Astrocyte of the hippocampus (primary cell): ENCODE measurements at regions not wholly inside any gene's neighbourhood (a gene's known extent, or its start where the extent isn't known, plus 50 kb on each side); places are given as distances from the start of the nearest gene placed in this dataset.

ENCODE experiments used
- DNase-seq: peaks from one replicate; pipeline ENCODE4 v3.0.0; 2011; ENCODE audit warnings: low read depth, low spot score

DNA sequence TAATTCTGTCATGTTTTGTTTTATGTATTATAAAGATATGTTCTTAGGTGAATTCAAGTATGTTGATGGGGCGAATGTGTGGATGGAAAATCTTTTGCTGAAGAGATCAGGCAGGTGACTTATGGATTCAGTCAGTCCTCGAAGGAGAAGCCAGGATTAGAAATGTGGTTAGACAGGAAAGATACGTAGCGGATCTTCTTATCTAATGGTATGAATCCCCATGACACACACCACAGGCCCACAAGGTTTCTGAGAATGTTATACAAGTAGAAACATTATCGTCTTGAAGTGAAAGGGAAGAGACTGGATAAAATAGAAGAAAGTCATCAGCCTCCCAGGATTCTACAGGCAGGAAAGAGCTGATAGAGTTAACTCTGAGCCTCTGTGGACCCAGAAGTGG lies 69.0 kb upstream of the RFXAP start:
- DNase-seq = no peak

DNA sequence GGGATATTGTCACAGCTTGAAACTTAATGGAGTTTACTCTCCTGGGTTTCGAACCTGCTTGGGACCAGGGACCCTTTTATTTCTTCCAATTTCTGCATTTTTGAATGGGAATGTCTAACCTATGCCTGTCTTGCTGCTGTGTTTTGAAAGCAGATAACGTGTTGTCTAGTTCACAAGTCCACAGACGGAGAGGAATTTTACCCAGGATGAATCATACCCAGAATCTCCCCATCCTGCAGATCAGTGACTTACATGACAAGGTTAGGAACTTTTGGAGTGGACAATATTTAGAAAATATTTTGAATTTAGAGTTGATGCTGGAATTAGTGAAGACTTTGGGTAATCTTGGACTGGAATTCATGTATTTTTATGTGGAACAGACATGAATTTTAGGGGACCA lies 68.6 kb upstream of the RFXAP start:
- no peak for DNase-seq

DNA sequence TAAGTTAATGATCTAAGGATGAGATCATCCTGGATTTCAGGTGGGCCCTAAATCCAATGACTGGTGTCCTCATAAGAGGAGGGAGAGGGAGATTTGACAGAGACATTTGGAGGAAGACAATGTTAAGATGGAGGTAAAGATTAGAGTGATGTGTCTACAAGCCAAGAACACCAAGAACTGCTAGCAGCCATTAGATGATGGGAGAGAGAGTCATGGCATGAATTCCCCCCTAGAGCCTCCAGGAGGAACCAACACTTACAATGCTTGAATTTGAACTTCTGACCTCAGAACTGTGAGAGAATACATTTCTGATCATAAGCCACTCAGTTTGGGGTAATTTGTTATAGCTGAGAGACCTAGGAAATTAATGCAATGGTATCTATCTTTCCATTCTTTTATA lies 68.1 kb upstream of the RFXAP start:
- DNase-seq = no peak

DNA sequence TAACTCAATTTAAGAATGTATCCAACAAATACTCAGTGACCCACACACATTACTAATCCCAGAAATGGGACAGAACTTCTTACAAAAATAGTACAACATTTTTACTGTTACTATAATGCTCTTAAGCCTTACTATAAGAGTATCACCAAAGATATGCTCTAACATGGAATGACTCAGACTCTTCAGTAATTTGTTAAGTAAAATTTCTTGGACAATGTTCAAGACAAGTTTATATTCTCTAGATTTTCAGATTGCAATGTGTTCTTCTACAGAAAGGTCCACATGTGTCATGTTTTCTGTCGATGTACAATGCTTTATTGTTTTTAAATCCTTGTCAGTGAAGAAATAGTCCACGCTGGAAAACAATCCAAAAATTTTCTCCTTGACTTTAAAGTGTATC lies 66.3 kb upstream of the RFXAP start:
- no peak for DNase-seq

DNA sequence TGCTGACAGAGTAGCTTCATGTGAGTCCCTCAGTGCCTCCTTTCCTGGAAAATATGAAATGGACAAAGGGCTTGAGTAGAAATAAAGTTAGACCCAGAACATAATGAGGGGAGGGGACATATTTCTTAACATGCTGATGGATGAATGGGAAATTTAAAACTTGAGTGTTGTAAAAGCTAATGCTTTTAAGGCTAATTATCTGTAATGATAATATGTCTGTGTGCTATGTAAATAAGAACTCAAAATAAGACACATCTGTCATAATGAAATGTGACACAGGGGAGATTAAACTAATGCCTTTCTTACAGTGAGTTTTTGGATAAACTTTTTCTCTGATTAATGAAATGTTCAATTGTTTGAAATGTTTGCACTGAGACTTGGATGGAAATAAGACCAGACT lies 65.8 kb upstream of the RFXAP start:
- DNase-seq = no peak

DNA sequence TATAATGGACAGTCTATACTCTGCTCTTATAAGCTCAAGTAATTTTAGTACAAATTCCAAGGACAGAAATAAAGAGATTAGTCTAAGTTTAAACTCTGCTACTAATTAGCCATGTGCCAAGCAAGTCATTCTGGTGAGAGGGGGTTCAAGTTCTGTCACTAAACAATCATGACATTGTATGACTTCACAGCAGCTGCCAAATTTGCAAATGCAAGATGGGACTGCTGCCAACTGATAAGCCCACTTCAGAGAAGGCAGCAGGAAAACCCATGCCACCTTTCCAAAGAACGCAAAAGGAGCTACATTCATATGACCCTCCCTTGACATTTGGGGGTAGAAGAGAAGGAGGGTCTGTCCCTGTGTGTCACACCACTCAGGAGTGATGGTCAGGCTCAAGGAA lies 60.7 kb upstream of the RFXAP start:
- peak; percentile 31 for DNase-seq

DNA sequence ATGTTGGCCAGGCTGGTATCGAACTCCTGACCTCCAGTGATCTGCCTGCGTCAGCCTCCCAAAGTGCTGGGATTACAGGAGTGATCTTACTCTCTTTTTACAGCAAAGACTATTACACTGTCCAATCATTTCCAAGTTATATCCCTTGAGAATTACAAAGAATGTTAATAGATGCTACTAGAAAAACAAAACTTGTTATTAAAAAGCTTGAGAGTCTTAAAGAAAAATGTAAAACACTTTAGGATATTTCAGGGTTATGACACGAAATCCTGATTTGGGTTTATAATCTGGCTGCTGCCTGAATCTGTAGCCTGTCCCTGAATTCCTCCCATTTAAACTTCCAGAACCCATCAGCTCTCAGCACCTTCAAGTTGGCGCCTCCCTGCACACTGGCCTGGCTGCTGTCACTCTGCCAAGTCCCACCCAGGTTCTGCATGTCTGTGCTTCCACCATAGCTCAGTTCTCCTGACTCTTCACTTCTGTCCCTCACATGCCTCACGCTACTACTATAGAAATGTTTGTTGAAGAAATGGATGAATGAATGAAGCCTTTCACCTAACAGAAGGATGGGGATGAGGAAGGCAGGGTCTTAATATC lies 55.8 kb upstream of the RFXAP start:
- DNase-seq = no peak

DNA sequence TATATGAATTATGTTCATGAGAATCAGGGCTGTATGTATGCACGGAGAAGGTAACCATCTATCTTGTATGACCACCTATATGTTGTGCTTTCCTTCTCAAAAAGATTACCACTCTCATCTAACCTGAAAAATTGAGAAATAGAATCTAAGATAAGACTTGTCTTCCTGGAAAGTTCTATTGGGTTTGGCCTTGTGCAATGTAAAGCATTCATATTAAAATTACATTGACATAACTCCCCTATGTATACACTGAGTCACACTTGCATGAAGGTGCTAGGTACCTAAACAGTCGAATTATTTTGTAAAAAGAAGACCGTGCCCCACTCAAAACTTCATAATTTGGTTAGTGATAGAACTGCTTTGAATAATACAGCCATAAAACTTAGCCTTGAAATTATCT lies 54.5 kb upstream of the RFXAP start:
- DNase-seq = no peak

DNA sequence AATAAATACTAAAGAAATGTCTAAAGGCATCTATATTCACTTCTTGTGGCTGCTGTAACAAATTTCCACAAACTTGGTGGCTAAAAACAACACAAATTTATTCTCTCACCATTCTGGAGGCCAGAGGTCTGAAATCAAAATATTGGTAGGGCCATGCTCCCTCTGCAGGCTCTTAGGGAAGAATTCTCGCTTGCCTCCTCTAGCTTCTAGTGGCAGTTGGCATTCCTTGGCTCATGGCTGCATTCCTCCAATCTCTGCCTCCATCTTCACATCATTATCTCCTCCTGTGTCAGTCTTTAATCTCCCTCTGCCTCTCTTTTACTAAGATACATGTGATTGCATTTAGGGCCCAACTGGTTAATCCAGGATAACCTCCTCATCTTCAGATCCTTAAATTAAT lies 54.1 kb upstream of the RFXAP start:
- DNase-seq = peak; percentile 18

DNA sequence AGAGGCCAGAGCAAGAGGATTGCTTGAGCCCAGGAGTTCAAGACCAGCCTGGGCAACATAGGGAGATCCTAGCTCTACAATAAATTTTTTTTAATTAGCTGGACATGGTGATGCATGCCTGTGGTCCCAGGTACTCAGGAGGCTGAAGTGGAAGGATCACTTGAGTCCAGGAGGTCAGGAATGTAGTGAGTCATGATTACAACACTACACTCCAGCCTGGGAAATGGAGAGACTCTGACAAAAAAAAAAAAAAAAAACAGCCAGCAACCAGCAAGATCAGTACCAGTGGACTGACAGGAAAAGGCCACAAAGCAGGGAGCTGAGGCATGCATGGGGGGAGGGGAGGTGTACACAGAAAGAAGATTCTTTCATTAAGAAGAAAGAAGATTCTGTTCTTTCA lies 52.7 kb upstream of the RFXAP start:
- peak; percentile 75 for DNase-seq

DNA sequence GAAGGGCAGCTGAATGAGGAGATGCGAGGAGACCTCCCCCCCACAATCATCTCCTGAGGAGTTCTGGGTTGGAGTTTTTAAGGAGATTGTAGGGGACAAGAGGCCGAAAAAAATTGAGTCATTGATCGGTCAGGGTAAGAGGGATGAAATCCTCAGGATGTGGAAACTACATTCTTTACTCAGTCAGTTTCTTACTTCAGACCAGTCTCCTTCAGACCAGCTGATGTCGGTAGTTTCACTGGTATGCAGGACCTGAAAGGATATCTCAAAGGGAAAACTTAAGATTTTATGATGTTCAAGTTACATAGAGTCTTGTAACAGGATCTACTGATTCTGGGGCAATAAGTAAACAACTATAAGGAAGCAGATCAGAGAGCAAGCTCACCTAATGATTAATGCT lies 51.7 kb upstream of the RFXAP start:
- no peak for DNase-seq

DNA sequence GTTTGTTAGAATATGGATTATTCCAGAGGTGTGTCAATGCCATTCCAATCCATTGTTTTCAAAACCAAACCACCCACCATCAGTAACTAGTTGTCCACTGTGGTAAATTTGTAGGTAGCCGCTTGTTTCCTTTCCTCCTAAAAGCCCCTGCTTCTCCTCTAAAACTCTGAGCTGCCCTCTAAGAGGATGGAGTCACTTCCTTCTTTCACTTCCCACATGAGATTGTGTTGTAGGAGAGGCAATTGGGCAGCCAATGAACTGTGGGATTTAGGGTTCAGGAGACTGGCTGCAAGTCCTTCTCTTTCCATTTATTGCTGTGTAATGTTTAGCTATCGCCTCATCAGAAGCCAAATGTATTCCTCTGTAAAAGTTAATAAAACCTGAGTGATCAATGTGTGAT lies 49.9 kb upstream of the RFXAP start:
- no peak for DNase-seq
